ENCODE measurements at regions not wholly inside any gene's neighbourhood (a gene's known extent, or its start where the extent isn't known, plus 50 kb on each side); places are given as distances from the start of the nearest gene placed in this dataset.
"Not testable (repeated sequence)": the region's sequence is repeated elsewhere in the genome, so short reads cannot be mapped to it uniquely, and the experiment has no call there.

DNA sequence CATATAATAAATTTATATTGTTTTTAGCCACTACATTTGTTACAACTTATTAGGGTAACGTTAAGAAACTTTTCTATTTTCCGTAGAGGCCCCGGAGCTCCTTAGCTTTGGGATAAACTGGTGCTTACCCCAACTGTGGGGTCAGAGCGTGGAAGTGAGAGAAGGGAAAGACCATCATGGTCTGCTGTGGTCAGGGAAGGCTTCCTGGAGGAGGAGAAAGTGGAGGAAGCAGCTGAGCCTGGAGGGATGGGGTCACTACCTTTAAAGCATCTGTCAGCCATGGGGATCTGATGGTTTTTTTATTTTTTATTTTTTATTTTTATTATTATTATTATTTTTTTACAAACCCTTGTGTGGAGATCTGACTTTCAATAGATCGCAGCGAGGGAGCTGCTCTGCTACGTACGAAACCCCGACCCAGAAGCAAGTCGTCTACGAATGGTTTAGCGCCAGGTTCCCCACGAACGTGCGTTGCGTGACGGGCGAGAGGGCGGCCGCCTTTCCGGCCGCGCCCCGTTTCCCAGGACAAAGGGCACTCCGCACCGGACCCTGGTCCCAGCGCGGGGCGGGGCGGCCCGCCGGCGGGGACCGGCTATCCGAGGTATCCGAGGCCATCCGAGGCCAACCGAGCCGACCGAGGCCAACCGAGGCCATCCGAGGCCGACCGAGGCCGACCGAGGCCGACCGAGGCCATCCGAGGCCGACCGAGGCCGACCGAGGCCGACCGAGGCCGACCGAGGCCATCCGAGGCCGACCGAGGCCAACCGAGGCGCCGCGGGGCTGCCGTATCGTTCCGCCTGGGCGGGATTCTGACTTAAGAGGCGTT lies 1101.2 kb upstream of the TMEM132C start:
- DNase-seq, result peak; percentile 40

DNA sequence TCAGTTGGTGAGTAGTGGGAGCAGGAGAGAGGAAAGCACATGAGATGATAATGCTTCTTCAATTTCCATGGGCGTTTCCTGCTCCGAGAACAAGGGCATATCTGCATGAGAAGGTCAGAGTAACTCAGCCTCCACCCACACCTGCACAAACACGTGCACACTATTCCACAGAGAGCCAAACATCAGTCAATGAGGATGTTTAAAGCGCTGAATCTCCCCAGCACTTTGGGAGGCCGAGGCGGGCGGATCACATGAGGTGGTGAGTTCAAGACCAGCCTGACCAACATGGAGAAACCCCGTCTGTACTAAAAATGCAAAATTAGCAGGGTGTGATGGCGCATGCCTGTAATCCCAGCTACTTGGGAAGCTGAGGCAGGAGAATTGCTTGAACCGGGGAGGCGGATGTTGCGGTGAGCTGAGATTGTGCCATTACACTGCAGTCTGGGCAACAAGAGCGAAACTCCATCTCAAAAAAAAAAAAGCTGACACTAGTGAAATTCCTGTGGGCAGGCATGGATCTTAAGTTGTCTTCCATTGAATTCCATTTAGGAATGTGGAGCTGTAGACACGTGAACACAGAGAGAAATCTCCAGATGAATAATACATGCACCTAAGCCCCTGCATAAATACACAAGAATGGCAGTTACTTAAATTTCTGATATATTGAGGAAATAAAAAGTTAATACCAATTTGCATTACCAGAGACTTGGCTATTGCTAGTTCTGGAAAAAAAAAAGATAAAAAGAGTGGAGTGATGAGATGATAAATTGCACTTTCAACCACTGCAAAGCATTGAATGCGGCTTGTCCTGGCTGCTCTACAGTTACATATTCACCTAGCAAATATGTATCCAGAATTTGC lies 1097.4 kb upstream of the TMEM132C start:
- DNase-seq, result no peak

DNA sequence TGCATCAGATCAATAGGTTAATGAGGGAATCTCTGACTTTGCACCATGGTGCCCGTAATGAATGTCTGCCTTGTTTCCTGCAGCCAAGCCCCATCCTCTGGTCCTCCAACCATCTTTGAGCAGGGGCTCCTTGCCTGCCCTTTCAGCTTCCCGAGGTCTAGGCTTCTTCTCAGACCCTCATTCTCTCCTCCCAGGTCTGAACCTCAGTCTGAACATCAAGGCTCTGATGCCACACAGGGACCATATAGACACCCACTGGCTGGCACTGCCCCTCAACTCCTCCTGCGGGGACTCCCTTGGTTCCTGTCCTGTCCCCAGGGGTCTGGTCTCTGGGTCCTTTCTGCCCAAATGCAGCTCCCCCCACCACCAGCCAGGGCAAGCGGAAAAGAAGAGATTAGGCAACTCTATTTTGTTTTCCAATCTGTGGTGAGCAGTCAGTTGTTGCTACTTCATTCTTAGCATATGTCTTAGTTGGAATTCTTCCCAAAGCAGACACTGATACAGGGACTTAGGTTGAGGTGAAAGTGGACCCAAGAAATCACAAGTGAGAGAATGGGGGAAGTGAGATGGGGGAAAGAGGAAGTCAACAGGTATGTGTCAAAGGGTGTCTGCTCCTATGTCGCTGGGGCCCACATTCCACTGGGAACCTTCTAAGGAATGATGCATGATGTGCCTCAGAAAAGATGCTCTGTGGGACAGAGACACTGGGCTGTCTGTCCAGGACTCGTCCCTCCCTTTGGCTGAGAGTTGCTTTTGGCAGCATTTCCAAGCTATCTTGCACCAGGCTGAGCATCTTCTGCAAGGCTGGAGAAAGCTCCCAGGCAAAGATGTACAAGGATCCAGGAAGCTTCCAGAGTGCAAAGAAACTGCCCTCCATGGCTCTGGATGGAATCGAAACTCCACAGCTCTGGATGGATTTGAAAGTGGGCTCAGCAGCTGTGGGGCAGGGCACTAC lies 1096.5 kb upstream of the TMEM132C start:
- no peak for DNase-seq

DNA sequence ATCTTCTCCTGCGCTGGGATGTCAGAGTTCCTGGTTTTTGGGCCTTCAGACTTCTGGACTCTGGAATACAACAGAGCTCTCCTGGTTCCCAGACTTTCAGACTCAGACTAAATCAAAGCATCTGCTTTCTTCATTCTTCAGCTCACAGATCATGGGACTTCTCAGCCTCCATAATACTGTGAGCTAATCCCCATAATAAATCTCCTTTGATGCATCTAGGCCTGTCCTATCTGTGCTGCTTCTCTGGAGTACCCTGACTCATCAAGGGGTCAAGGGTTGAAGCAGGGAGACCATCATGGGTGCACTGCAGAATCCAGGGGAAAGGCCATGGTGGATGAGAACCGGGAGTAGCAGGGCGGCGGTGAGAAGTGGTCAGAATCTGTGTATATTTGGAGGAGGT lies 1094.1 kb upstream of the TMEM132C start:
- DNase-seq, result no peak

DNA sequence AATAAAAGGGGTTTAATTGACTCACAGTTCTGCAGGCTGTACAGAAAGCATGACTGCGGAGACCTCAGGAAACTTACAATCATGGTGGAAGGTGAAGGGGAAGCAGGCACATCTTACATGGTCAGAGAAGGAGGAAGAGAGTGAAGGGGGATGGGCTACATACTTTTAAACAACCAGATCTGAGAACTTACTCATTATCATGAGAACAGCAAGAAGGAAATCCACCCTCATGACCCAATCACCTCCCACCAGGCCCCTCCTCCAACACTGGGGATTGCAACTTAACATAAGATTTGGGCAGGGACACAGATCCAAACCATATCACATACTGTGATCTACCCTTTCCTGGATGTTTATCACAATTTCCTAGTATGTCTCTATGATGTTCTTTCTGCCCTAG lies 1093.0 kb upstream of the TMEM132C start:
- DNase-seq, result not testable (repeated sequence)

DNA sequence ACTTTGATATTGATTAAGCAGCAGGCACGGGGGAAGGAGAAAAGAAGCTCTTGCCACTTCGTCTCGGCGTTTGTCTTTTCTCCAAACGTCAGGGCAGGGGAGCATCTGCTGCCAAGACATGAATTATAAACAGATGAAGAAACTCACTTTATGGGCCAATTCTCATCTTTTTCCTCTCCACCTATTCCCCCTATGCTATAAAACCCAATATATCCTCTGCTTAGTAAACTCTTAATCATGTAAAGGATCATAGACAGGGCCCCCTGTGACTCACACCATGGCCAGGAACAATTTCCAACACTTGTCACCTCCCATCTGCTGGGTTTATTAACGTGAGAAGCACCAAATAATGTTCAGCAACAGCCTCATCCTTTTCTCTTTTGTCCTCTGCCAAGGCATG lies 1092.1 kb upstream of the TMEM132C start:
- no peak for DNase-seq

DNA sequence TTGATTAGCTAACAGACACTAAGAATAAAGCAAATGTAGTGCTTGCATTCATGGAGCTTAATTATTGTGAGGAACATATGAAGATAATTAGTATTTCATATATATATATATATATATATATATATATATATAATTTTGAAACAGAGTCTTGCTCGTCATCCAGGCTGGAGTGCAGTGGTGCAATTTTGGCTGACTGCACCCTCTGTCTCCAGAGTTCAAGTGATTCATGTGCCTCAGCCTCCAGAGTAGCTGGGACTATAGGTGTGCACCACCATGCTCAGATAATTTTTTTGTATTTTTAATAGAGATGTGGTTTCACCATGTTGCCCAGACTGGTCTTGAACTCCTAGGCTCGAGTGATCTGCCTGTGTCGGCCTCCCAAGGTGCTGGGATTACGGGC lies 1091.6 kb upstream of the TMEM132C start:
- DNase-seq, result no peak

DNA sequence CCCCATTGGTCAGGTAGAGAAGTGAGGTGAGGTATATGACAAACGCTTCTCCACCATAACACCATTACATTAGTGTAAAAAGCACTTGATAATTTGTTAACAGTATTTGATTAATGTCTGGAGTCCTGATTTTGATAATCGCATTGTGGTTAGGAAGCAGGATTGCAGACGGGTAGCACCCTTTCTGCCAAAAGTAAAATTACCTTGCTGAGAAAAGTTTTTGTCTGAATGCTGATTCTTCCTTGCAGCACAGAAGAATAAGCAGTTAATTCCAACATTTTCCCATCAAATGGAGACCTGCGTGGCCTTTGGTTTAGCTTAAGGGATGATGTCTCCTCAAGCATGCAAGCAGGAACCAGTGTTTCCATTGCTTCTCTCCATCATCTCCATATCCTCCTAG lies 1090.2 kb upstream of the TMEM132C start:
- no peak for DNase-seq

DNA sequence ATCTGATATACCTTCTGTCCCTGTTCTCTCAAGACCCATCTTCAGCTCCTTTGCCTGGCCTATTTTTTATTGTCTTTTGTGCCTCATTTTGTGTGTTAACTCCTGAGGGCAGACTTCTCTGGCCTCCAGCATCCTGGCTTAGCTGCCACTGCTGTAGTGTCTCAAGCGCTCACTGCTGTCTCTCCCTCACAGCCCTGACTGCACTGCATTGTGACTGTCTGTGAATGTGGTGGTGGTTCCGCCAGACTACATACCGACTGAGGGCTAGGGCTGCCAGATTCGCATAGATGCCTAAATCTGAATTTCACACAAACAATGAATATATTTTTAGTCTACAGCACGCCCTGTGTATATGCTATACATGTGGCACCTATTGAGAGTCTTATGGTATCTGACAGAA lies 1088.9 kb upstream of the TMEM132C start:
- DNase-seq, result no peak

DNA sequence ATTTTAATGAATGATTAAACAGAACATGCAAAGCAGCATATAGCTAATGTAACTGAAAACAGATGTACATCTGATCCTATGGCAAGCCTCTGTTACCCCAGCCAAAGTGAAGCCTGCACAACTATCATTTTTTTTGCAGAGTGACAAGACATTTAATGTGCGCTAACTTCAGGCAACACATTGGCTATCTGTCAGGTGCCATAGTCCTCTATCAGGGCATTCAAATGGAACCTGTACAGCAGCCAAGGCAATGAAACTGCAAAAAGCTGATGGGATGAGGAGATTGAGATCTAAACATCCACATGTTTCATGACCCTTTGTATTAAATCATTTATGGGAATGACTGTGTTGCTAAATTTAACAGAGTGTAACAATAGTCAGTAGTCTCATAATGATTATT lies 1088.5 kb upstream of the TMEM132C start:
- DNase-seq, result no peak

DNA sequence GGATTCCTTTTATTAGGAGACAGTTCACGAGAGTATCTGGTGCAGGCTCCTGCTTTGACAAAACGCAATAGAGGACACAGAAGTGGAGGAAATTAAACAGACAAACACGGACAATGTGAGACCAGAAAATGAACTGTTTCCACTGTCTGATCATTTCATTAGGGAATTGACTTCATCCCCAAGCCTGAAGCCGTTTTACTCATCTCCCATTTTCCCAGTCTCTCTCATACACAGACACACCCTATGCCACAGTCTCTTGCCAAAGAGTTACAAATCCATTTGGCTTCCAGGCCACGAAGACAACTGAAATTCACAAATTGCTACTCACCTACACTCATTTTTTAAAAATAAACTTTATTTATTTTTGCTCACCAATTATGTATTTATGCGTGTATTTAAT lies 1087.8 kb upstream of the TMEM132C start:
- DNase-seq, result no peak

DNA sequence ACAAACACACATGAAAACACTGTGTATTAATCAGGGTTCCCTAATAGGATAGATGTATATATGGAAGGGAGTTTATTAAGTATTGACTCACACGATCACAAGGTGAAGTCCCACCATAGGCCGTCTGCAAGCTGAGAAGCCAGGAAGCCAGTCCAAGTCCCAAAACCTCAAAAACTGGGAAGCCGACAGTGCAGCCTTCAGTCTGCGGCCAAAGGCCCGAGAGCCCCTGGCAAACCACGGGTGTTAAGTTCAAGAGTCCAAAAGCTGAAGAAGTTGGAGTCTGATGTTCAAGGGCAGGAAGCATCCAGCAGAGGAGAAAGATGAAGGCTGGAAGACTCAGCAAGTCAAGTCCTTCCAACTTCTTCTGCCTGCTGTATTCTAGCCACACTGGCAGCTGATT lies 1085.0 kb upstream of the TMEM132C start:
- no peak for DNase-seq

DNA sequence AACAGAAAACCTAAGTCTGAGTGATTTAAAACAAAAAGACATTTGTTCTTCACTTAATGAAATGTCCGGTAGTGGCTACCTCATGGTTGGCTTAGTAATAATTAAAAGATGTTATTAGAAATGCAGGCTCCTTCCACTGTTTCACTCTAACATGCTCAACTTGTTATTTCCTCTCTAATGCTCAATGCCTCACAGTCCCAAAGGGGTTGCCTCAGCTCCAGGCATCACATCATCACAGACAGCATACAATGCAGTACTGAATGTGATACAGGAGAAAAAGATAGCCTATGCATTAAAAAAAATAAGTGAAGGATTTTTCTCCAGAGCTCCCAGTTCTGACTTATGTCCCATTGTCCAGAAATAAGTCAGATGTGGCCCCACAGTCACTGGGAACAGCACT lies 1077.0 kb upstream of the TMEM132C start:
- DNase-seq, result no peak

DNA sequence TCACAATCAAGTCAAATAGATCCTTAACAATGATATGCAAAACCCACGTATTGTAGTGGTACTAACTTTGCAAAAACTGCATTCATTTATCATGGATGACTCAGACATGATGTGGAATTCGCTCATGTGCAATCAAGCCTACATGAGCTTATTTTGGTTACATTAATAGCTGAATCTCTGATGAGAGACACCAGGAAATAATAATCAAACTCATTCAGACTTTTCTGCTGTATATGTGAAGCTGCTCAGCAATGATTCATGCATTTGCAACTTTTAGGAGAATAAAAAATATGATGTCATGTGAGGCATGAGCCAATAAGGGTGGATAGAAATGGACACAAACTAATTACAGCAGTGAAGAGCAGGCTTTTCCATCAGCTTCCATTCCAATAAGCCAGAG lies 1075.8 kb upstream of the TMEM132C start:
- no peak for DNase-seq

DNA sequence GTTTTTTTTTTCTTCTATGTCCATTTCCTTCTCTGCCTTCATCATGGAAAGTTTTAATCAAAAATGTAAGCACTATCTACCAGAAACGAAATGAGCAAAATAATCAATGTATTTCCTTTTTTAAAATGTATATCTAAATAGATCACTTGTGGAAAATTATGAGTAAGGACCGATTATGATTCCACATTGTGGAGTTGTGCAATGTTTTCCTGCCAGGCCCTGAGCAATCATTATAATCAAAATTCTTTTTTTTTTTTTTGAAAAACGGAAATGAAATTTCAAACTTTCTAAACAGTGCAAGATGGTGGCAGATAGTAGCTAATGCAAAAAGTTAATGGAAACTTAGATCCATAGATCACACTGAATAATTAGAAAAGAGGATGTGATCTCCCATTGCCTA lies 1074.6 kb upstream of the TMEM132C start:
- no peak for DNase-seq

DNA sequence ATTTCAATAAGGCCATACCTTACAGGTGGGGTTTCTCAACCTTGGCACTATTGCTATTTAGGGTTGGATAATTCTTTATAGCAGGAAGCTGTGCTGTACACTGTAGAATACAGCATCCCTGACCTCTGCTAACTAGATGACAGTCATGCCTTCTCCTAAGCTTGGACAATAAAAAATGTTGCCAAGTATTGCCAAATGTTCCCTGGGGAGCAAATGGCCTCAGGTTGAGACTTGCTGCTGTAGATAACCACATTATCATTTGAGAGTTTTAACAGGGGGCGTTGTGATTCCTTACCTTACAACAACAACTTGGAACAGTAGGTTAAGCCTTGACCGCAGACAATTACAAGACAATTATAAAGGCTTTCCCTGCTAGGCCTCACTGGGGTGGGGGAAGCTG lies 1073.6 kb upstream of the TMEM132C start:
- DNase-seq, result no peak

DNA sequence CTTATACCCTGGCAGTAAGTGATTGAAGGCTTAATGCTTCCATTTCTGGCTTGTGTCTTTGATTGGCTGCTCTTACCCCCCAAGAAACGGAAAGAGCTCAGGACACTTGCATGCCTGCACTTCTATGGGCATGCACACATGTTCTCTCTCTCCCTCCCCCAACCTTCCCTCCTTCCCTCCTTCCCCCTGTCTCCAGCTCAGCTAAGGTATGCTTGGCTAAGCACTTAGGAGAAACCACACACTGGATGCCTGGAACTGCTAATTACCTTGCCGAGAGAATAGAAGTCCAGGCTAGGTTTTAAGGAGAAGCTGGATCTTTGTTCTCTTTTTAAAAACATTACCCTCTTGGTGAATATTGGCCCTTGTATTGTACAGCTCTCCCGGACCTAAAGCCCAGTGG lies 1072.8 kb upstream of the TMEM132C start:
- no peak for DNase-seq

DNA sequence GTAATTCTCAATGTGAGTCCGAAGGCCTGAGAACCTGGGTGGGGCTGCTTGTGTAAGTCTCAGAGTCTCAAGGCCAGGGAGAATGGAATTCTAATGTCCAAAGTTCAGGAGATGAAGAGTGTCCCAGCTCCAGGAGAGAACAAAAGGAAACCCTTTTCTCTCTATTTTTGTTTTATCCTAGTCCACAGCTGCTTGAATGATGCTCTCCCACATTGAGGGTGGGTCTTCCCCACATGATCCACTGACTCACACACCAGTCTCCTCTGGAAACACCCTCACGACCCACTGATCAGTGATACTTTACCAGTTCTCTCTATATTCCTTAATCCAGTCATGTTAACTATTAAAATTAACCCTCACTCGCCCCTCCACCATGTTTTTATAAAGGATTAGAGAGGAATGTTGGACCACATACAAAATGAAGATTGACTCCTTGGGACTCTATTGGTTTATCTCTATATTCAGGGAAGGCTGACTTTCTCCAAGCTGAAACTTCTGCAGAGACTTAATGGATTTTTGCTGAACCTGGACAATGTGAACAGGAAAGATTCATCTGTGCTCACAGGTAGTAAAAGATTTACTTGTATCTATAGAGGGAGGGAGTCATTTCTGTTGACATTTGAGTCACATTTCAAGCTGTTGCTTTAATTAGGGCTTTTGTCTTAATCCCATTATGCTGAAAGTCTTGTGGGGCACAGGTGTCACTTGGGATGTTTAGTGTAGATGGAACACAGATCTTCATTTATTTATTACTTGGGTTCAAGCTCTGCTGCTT lies 1061.0 kb upstream of the TMEM132C start:
- DNase-seq, result no peak

DNA sequence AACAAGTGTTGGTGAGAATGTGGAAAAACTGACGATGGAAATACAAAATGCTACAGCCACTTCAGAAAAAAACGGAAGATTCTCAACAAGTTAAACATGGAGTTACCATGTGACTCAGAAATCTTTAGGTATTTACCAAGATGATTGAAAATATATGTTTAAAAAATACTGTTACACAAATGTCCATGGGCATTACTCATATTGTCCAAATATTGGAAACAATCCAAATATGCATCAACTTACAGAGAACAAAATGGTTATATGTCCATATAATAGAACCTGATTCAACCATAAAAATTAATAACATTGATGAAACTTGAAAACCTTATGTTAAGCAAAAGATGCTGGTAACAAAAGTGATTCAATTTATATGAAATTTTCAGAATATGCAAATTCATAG lies 1057.7 kb upstream of the TMEM132C start:
- DNase-seq, result no peak

DNA sequence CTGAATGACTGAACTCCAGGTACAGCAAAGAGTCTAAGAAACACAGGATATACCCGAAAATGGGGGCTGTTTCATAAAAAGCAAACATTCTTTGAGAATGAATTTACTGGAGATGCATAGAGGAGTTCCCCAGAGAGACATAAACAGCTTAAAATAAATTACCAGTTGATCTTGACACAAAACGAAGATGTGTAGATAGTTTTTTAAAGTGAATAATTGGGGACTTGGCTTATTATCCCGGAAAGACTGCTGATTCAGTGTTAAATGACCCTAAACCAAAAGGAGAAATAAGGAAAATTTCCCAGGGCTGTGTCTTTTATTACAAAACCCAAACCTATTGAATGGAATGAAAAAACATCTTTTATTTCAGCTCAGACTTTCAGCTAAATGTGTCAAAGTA lies 1052.8 kb upstream of the TMEM132C start:
- no peak for DNase-seq

DNA sequence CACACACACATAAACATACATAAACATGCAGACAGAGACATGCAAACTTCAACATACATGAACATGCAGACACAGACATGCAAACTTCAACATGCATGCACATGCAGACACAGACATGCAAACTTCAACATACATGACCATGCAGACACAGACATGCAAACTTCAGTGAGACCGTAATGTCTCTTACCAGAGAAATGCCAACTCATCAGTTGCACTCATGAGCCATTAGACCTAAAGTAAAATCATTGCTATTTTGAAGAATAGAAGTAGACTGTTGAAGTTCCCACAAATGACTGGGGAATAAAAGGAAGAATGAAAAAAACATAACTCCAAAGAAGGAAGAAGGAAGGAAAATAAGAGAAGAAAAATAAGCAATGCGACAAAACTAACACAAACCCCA lies 1044.0 kb upstream of the TMEM132C start:
- no peak for DNase-seq

DNA sequence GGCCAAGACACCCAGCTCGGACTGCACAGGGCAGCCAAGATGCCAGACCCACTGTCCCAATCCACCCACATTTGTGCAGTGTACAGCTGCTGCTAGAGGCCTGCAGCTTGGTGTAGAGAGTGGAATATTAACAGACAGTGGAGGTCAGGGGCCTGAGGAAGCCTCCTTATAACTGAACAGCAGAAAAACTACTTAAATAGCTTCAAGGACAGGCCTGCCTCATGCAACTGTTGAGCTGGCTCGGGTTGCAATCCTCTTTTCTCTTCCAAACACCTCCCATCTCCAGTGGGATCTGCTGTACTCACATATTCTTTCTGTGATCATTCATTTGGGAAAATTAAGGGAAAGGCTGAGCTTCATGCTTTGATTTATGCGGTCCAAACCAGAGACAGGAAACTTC lies 1043.2 kb upstream of the TMEM132C start:
- no peak for DNase-seq

Measured in amniotic stem cell (primary cell).